IPS-18c (cell line): ENCODE measurements at regions not wholly inside any gene's neighbourhood (a gene's known extent, or its start where the extent isn't known, plus 50 kb on each side); places are given as distances from the start of the nearest gene placed in this dataset.

Experiments used
- H3K4me3 ChIP-seq: 2 replicates; pipeline ENCODE4 v1.7.0; 2013; ENCODE audit warnings: low read depth, mild to moderate bottlenecking, low read length, moderate library complexity; ENCODE audit not compliant: insufficient read depth
- H3K9me3 ChIP-seq: one replicate; pipeline ENCODE4 v1.6.1; 2013; ENCODE audit warnings: mild to moderate bottlenecking, low read length, moderate library complexity; ENCODE audit not compliant: control insufficient read depth, insufficient read depth

GRCh38 chr12:4005851-4006430 lies 132.7 kb upstream of the PARP11 start:
- no peak overlapping the region for H3K4me3 ChIP-seq

GRCh38 chr12:4003576-4003975 lies 130.4 kb upstream of the PARP11 start:
- no peaks in the 10 kb centered on the region for H3K9me3 ChIP-seq
- H3K4me3 ChIP-seq, result no peak overlapping the region

More at GRCh38 chr12:4005851-4006430, 132.7 kb upstream of the PARP11 start:
- H3K9me3 ChIP-seq, result no peaks in the 10 kb centered on the region

- Histone ChIP-seq H3K4me3 (no peak overlapping the region), H3K9me3 (no peaks in the 10 kb centered on the region)
These were observed 129.4 kb upstream of the PARP11 start for GRCh38 chr12:4002601-4003000.

- H3K9me3 ChIP-seq, result no peaks in the 10 kb centered on the region
- no peak overlapping the region for H3K4me3 ChIP-seq
These were observed 128.6 kb upstream of the PARP11 start for GRCh38 chr12:4001841-4002240.

GRCh38 chr12:4001031-4001430 lies 127.8 kb upstream of the PARP11 start:
- no peak overlapping the region for H3K4me3 ChIP-seq
- H3K9me3 ChIP-seq, result no peaks in the 10 kb centered on the region

GRCh38 chr12:3999904-4000303 lies 126.7 kb upstream of the PARP11 start:
- Histone ChIP-seq H3K9me3 (no peaks in the 10 kb centered on the region), H3K4me3 (no peak overlapping the region)

GRCh38 chr12:3998968-3999792 lies 126.0 kb upstream of the PARP11 start:
- no peaks in the 10 kb centered on the region for H3K9me3 ChIP-seq
- H3K4me3 ChIP-seq, result no peak overlapping the region

- no peak overlapping the region for H3K4me3 ChIP-seq
- H3K9me3 ChIP-seq, result no peaks in the 10 kb centered on the region
These were observed 125.2 kb upstream of the PARP11 start for GRCh38 chr12:3998397-3998796.

- Histone ChIP-seq H3K9me3 (no peaks in the 10 kb centered on the region), H3K4me3 (no peak overlapping the region)
These were observed 123.1 kb upstream of the PARP11 start for GRCh38 chr12:3996322-3996721.

- Histone ChIP-seq H3K9me3 (no peaks in the 10 kb centered on the region), H3K4me3 (no peak overlapping the region)
These were observed 122.1 kb upstream of the PARP11 start for GRCh38 chr12:3995306-3995705.

- no peak overlapping the region for H3K4me3 ChIP-seq
- H3K9me3 ChIP-seq, result no peaks in the 10 kb centered on the region
These were observed 121.3 kb upstream of the PARP11 start for GRCh38 chr12:3994500-3994899.

- Histone ChIP-seq H3K9me3 (no peaks in the 10 kb centered on the region), H3K4me3 (no peak overlapping the region)
These were observed 119.7 kb upstream of the PARP11 start for GRCh38 chr12:3992945-3993344.

GRCh38 chr12:3991798-3992580 lies 118.8 kb upstream of the PARP11 start:
- Histone ChIP-seq H3K4me3 (no peak overlapping the region), H3K9me3 (no peaks in the 10 kb centered on the region)

GRCh38 chr12:3990501-3991280 lies 117.5 kb upstream of the PARP11 start:
- Histone ChIP-seq H3K9me3 (no peaks in the 10 kb centered on the region), H3K4me3 (no peak overlapping the region)

- H3K4me3 ChIP-seq, result no peak overlapping the region
- peaks cover 3% of the 10 kb centered on the region for H3K9me3 ChIP-seq
These were observed 116.0 kb upstream of the PARP11 start for GRCh38 chr12:3989218-3989550.

- no peak overlapping the region for H3K4me3 ChIP-seq
These were observed 115.5 kb upstream of the PARP11 start for GRCh38 chr12:3988519-3989217.

GRCh38 chr12:3987571-3987970 lies 114.4 kb upstream of the PARP11 start:
- Histone ChIP-seq H3K4me3 (no peak overlapping the region), H3K9me3 (peaks cover 7% of the 10 kb centered on the region)

More at GRCh38 chr12:3988519-3989217, 115.5 kb upstream of the PARP11 start:
- H3K9me3 ChIP-seq, result peaks cover 3% of the 10 kb centered on the region
